Body of pancreas (tissue), 4 donors: ENCODE measurements at regions not wholly inside any gene's neighbourhood (a gene's known extent, or its start where the extent isn't known, plus 50 kb on each side); places are given as distances from the start of the nearest gene placed in this dataset.

ENCODE experiments used
- CTCF ChIP-seq, 7 experiments: fragments of 450-650 bp in 4 of 7; fragments of 200-600 bp in 3 of 7; sonication (generic) in 3 of 7; IDR thresholded peaks; one replicate each; pipeline ENCODE4 v1.5.1; 2016 to 2019; ENCODE audit warnings: antibody characterized with exemption in 7 of 7
- POLR2A ChIP-seq, 3 donors: fragments of 450-650 bp; IDR thresholded peaks; one replicate each; pipeline ENCODE4 v1.6.1; 2016; ENCODE audit warnings: antibody characterized with exemption in 3 of 3, mild to moderate bottlenecking in 2 of 3

GRCh38 chr2:41928526-41928925 is 119.3 kb upstream of the PKDCC start:
- TF ChIP-seq CTCF (IDR thresholded peaks at IDR 0.05): no peak
- TF ChIP-seq POLR2A (IDR thresholded peaks at IDR 0.05): no peak
